HG03025 (cell line): ENCODE measurements at regions not wholly inside any gene's neighbourhood (a gene's known extent, or its start where the extent isn't known, plus 50 kb on each side); places are given as distances from the start of the nearest gene placed in this dataset.
"Not testable (repeated sequence)": the region's sequence is repeated elsewhere in the genome, so short reads cannot be mapped to it uniquely, and the experiment has no call there.

Source experiments
- ATAC-seq: cut with Tn5 transposase; IDR thresholded peaks from one replicate; pipeline ENCODE4 v1.9.1; 2021; ENCODE audit warnings: mild to moderate bottlenecking, moderate library complexity; ENCODE audit not compliant: unreplicated experiment, low FRiP score

DNA sequence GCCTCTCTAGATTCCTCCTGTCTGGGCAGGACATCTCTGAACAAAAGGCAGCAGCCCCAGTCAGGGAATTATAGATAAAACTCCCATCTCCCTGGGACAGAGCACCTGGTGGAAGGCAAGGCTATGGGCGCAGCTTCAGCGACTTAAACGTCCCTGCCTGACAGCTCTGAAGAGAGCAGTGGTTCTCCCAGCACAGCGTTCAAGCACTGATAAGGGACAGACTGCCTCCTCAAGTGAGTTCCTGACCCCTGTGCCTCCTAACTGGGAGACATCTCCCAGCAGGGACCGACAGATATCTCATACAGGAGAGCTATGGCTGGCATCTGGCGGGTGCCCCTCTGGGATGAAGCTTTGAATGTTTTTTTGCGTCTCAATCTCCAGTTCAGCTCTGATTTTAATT is 262.2 kb downstream of the PARM1 start:
- ATAC-seq = no peak

DNA sequence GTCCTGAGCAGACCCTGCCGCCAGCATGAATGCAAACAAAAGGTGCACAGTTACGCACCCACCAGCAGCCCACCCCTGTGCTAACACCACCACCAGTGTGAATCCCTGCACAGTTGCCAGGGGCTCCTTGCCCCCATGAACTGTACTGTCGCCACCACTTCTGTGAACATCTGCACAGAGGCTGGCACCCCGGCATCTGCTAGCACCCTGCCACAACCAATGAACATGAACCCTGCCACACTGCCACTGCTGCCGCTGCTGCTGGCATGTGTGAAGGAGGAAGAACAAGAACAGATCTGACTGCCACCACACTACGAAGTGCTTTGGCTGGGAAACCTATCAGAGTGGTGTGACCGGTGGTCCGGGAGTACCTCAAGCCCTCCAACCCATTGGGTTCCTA is 261.3 kb downstream of the PARM1 start:
- no peak for ATAC-seq

DNA sequence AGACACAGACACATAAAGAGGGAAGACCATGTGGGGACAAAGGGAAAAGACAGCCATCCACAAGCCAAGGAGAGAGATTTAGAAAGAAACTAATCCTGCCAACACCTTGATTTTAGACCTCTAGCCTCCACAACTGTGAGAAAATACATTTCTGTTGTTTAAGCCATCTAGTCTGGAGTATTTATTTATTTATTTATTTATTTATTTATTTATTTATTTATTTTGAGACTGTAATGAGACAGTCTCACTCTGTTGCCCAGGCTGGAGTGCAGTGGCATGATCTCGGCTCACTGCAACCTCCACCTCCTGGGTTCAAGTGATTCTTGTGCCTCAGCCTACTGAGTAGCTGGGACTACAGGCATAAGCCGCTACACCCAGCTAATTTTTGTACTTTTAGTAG is 259.3 kb downstream of the PARM1 start:
- ATAC-seq = not testable (repeated sequence)

DNA sequence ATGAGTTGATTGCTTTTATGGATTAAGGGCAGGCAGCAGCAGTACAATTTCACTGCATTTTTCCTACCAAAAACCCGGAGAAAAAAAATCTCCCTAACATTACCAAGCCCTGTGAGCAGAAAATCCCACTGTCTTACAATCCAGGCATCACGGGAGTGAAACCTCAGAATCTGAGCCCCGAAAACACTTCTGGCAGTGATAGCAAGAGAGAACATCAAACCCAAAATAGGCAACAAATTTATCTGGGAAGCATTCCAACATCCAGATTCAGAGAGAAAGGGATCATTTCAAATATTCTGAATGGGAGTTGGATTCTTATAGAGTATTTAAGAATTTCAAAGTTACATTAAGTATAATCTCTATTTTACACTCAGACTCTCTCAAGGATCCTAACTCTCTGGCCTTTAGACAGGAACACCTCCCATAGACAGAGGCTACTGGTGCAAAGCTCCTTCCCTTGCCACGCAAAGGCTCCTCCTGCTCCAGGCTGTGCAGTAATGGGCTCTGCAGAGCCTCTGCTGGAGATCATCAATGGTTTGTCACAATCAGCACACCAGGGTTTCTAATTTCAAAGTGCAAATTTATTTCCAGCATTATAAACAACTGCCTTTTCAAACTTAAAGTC is 256.9 kb downstream of the PARM1 start:
- ATAC-seq = no peak

DNA sequence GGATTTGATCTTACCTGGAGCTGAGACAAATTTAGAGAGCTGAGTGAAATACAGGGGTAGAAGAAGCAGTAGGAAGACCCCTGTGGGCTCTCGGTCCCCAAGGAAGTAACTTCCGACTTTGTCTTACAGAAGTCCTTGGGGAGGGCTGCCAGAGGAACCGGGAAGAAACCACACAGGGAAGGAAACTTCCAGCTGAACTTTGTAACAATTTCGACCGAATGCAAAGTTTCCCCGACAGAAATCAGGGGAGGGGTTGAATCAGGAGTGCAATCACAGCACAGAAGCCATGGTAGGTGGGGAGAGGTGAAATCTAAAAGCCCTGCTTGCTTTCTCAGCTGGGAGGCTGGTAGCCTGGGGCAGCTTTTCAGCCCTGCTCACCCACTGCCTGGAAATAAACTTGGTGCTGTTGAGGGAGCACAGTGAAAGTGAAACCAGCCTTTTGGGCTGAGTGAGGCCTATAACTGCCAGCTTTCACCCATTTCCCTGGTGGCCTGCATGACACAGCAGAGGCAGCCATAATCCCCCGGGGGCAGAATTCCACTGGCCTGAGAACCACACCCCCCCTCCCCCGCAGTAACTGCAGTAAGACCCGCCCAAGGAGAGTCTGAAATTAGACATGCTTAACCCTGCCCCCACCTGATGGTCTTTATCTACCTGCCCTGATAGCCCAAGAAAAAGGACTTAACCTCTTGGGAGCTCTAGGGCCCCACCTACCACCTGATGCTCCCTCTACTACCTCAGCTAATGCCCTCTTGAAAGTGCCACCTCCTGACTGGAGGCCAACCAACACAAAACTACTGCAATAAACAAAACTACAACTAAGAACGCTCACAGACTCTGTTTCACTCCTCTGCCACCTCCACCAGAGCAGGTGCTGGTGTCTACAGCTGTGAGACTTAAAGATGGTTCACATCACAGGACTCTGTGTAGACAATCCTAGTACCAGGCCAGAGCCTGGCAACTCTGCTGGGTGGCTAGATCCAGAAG is 248.2 kb downstream of the PARM1 start:
- ATAC-seq = peak; percentile 85

DNA sequence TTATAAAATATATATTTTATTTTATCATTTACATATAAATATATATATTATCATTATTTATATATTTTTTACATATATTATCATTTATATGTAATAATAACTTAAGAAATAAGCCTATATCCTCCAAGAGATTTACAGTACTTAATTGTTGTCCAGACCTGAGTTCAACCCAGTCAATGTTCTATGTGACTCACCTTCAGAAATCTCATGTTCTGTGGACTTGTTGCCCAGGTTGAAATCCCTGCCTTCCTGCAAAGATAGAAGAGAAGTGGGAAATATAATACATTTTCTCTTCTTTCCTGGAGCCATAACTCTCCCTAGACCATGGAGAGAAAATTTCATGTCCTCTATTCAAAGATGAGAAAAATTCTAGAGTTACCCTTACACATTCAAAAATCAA is 247.3 kb downstream of the PARM1 start:
- no peak for ATAC-seq

DNA sequence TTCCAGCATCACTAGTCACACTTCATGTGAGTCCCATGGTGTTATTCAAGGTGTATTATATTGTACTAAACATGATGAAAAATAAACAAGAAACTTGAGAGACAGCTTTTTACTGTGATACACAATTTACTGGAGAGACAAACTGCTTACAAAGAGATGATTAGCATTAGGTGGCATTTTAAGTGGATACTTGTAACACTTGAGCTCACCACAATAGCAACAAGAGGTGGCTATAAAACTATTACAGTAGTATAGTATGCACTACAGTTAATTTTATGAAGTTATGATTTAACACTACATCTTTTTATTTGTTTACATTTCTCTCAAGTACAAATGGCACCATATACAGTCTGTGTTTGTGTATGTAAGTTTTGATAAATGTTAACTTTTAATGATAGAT is 246.6 kb downstream of the PARM1 start:
- no peak for ATAC-seq

DNA sequence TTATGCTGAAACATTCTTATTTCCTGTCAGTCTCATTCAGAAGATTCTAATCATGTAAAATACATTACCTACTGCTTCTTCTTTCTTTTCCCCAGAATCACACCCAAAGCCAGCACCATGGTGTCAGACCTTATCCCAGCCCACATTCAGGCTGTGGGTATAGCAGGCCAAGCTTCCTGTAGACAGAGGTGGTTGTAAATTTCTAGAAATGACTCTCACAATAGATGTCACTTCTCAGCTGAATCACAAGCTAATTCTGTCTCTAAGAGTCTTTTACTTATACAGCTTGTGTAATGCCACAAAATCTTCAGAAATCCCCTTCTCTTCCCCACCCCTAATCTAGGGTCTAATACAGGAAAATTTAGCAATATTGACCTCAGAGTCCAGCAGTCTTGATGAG is 239.6 kb downstream of the PARM1 start:
- peak; percentile 86 for ATAC-seq

DNA sequence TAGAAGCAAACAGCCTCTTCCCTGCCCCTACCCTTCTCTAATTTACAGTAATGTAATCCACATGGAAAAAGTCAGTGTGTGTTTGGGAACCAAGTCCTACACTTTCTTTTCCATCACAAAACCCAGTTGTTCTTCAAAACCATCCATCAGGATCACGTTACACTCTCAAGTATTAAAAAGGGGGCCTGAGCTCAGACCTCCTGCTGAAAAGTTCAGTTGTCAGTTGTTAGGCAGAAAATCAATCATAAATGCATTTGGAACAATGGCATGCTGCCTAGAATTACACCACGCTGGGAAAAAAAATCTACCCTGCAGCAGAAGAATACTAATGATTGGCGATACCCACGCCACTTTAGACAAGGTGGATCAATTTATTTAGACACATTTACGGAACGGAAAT is 236.5 kb downstream of the PARM1 start:
- ATAC-seq = no peak

DNA sequence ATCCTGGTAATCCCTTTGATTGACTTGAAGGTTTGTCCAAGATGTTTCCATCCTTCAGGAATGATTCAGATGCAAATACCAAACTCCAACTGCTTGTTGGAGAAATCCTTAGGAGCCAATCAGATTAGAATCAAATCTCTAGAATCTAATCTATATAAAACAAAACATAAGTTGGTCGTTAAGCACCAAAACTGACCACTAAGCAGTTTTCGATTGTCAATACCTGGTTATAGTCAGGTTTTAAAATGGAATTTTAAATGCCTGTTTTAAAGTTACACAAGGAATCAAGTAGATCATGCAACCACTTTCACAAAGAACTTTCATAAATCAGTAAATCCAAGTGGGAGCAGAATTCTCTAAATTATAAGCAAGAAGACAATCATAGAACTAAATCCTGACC is 236.1 kb downstream of the PARM1 start:
- ATAC-seq = no peak

DNA sequence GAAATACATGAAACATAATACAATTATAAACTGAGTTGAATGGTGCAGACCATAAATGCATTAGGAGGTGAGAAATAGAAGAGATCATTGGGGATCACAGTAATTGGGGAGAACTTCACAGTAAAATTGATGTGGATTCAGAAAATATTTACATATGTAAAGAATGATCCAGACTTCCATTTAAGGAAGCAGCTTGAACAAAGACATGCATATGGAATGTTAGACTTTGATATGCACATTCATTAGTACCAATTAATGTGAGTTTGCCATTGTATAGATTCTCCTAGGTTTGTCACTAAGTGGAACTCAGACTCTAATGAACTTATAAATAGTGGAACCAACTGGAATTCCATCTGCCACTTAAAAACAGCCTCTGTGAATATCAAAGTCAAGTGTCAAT is 235.6 kb downstream of the PARM1 start:
- no peak for ATAC-seq

DNA sequence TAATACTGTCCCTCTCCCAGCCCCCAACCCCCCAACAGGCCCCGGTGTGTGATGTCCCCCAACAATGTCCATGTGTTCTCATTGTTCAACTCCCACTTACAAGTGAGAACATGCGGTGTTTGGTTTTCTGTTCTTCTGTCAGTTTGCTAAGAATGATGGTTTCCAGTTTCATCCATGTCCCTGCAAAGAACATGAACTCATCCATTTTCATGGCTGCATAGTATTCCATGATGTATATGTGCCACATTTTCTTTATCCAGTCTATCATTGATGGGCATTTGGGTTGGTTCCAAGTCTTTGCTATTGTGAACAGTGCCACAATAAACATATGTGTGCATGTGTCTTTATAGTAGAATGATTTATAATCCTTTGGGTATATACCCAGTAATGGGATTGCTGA is 232.2 kb downstream of the PARM1 start:
- not testable (repeated sequence) for ATAC-seq

DNA sequence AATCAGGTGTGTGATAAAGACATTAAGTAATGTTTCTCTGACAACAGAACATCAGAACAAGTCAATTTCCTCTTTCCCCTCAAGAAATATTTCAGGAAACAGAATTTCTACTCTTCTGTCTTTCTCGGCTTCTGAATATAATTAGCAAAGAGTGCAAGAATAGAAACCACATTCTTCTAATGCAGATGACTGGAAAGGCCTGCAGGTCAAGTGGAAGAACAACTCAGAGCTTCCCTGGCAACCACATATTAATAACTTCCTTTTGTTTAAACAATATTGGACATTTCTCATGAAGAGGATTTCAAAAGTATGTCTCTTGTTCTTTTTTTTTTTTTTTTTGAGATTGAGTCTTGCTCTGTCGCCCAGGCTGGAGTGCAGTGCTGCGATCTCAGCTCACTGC is 225.5 kb downstream of the PARM1 start:
- ATAC-seq = no peak

DNA sequence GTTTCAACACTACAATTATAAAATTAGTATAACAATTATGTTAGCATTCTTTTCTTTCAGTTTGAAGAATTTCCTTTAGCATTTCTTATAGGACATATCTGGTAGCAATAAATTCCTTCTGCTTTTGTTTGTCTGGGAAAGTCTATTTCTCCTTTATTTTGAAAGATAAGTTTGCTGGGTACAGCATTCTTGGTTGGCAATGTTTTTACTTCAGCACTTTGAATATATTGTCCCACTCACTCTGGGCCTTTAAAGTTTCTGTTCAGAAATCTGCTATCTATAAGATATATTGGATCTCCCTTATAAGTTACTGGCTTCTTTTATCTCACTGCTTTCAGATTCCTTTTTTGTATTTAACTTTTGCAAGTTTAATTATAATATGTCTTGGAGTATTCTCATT is 222.1 kb downstream of the PARM1 start:
- ATAC-seq = no peak

DNA sequence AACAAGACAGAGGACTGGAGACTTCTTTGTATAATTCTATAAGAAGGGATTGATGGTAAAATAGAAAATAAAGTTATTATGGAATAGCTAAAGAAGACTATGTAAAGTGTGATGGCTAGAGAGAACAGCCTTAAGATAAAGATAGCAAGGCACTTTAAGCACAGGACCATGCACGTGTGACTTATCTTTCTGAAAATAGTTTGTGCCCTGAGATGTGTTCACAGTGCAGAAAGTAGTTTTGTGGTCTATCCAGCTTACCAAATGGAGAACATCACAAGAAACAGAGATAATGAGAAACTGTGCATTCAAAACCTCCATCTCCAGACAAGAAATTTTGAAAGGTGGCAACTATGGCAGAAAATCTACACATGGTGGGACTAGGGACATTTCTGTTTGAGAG is 213.3 kb downstream of the PARM1 start:
- no peak for ATAC-seq

DNA sequence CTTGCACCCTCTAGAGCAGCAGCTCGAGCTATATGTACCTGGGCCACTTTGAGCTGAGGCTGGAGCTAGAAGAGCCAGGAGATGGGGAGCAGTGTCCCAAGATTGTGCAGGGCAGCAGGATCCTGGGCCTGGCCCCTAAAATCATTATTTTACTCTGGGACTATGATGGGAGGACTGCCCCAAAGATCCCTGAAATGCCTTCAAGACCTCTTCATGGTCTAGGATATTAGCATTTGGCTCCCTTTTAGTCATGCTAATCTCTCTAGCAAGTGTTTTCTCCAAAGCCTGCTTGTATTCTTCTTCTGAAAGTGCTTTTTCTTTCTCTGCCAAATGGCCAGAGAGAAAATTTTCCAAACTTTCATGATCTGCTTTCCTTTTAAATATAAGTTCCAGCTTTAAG is 211.6 kb downstream of the PARM1 start:
- ATAC-seq = no peak

DNA sequence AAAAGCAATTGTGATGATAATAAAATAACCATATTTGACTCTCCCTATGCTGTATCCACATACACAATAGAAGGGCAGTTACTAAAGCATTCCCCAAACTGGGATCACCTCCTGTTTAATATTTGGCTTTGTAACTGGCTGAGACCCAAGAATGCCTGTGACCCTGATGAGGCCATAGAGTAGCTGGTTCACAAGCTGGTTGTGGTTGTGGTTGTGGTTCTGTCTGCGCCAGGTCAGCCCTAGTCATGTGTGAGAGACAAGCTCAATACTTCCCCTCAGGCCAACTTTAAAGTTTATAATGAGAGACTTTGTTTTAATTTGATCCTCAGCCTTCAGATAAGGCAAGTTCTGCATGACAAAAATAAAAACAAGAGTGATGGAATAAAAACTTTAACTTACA is 209.9 kb downstream of the PARM1 start:
- no peak for ATAC-seq

DNA sequence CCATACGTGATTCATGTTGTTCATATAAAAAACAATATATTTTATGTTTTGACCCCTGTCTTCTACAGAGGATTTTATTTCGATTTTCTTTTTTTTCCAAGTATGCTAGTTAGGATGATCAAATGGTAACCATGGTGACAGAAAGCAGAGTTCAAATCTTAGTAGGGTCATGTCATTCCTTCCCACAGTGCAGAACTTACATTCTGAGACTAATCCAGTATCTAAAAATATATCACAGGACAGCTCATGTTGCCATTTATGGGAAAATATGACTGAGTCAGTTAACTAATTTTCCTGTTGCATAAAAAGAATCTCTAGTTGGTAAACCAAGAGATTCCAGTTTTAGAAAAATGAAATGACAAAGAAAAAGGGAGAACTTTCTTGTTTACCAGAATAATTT is 209.5 kb downstream of the PARM1 start:
- ATAC-seq = no peak

DNA sequence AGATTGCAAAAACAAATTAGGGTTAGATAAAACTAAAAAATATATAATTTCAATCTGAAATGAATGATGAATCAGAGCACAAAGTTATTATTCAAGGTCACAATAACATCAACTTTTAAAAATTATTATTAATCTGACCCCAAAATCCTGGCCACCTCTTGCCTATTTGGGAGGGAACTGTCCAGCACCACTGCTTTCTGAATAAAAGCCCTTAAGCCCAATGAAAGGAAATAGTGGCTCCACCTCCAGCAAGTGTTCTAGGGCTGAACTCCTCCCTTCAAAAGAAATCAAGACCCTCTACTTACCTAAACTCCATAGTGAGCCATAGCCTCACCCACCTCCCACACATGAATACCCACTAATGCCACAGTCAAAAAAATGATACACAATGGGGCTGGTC is 208.2 kb downstream of the PARM1 start:
- no peak for ATAC-seq

DNA sequence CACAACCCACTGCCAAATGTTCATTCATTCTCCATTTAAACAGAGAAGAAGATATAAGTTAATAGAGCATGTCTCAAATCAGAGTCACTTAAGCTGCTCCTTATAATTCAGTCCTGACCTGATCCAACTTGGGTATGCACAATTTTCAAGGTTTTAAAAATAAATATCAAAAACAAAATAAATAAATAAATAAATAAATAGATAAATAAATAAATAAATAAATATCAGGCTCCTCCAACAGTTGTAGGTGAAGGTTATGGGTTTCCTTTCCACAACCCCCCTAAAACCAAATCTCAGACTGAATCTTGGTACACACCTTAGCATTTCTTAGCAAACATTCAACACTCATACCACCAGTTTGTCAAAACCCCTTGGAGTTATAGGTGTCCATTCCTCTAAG is 204.4 kb downstream of the PARM1 start:
- no peak for ATAC-seq

DNA sequence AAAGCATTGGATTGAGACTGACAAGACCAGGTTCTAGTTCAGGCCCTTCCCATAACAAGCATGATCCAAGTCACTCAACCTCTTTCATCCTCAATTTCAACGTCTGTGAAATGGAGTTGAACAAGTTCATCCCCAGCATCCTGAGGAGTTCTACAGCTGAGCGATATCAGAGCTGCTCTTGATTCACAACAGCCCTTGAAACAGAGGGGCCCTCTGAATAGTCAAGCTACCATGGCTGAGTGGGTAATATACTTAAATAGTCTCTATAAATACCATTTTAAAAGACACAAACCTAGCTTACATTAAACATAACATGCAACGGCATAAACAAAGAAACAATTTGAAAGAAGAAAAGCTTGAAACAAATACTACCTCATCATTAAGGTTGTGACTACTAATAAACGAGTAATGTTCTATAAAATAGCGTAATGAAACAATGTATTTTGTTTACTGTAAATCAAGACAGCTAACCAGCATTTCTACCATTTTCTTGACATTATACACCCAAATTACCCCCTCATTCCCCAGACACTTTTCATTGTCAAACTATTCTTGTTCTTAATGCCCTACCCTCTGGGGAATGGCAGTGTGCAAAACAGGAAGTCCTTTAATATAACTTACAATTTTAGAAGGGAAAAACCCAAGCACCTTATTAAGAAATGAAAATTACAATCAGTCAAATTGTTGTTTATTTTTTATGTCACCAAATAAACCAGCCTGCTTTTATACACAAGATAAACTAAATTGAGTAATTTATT is 202.3 kb downstream of the PARM1 start:
- no peak for ATAC-seq
